Caco-2 (cell line): ENCODE measurements at regions not wholly inside any gene's neighbourhood (a gene's known extent, or its start where the extent isn't known, plus 50 kb on each side); places are given as distances from the start of the nearest gene placed in this dataset.
A peak's percentile ranks its signal among the peaks of the same experiment; 100 is the strongest.

Experiments
- BruUV-seq: library from RNA; stranded (reverse); fragments of 400-500 nt; replicated peaks from 2 replicates; lab custom pipeline; 2021; lab: Mats Ljungman, UMichigan
- CTCF ChIA-PET: fragments of 300-600 bp; sonication (Branson Sonifier 250); formaldehyde crosslinking; loops from one replicate; lab custom pipeline; 2022; ENCODE audit warnings: antibody characterized with exemption; lab: Charles Lee
- POLR2A ChIA-PET: fragments of 300-600 bp; sonication (Branson Sonifier 250); formaldehyde crosslinking; loops from one replicate; lab custom pipeline; 2022; ENCODE audit warnings: antibody characterized with exemption; lab: Charles Lee
- DNase-seq, 2 experiments: peaks; one replicate each; pipeline versions ENCODE4 v3.0.0 to v3.0.0-alpha.2; 2020 to 2022
- H3K27me3 ChIP-seq: replicated peaks from 2 replicates; pipeline ENCODE4 v1.6.0; 2011; ENCODE audit warnings: low read length; ENCODE audit not compliant: control insufficient read depth, insufficient read depth
- H3K36me3 ChIP-seq: 2 replicates; pipeline ENCODE4 v1.5.1; 2011; ENCODE audit warnings: low read length; ENCODE audit not compliant: control insufficient read depth, insufficient read depth
- H3K4me1 ChIP-seq: fragments of 250-450 bp; sonication (Bioruptor Pico); 2 replicates; pipeline ENCODE4 v1.5.1; 2020; ENCODE audit warnings: mild to moderate bottlenecking
- H3K4me3 ChIP-seq: 2 replicates; pipeline ENCODE4 v1.5.1; 2011; ENCODE audit warnings: low read depth, mild to moderate bottlenecking, control low read depth, low read length
- H3K9me3 ChIP-seq: fragments of 250-450 bp; sonication (Bioruptor Pico); 2 replicates; pipeline ENCODE4 v1.5.1; 2020; ENCODE audit warnings: mild to moderate bottlenecking, moderate library complexity
- H3K27ac Mint-ChIP-seq: one replicate; pipeline ENCODE4 v1.8.0; 2022; ENCODE audit warnings: mixed read lengths; ENCODE audit not compliant: unreplicated experiment
- H3K27me3 Mint-ChIP-seq: one replicate; pipeline ENCODE4 v1.8.0; 2022; ENCODE audit warnings: mixed read lengths; ENCODE audit not compliant: insufficient read depth, unreplicated experiment
- H3K36me3 Mint-ChIP-seq: one replicate; pipeline ENCODE4 v1.8.0; 2022; ENCODE audit warnings: mild to moderate bottlenecking, mixed read lengths; ENCODE audit not compliant: insufficient read depth, unreplicated experiment
- H3K4me1 Mint-ChIP-seq: one replicate; pipeline ENCODE4 v1.8.0; 2022; ENCODE audit warnings: low read depth, mixed read lengths; ENCODE audit not compliant: unreplicated experiment
- H3K4me3 Mint-ChIP-seq: one replicate; pipeline ENCODE4 v1.8.0; 2022; ENCODE audit warnings: mild to moderate bottlenecking, moderate library complexity, mixed read lengths; ENCODE audit not compliant: unreplicated experiment
- H3K9me3 Mint-ChIP-seq: one replicate; pipeline ENCODE4 v1.8.0; 2022; ENCODE audit warnings: mixed read lengths; ENCODE audit not compliant: unreplicated experiment
- CTCF ChIP-seq, 2 experiments: fragments of 200-600 bp in 1 of 2; IDR thresholded peaks; 1 replicate in 1 of 2; 2 replicates in 1 of 2; pipeline versions ENCODE4 v1.5.1 to v1.8.0; 2011 to 2022; ENCODE audit warnings: antibody characterized with exemption in 1 of 2, control low read depth in 1 of 2, inconsistent platforms in 1 of 2, low read depth in 1 of 2, low read length in 1 of 2, mild to moderate bottlenecking in 1 of 2, moderate library complexity in 1 of 2; ENCODE audit not compliant: insufficient read depth in 1 of 2, severe bottlenecking in 1 of 2, unreplicated experiment in 1 of 2
- intact Hi-C: fragments of 100-400 bp; cut with micrococcal nuclease; formaldehyde crosslinking; loops from one replicate; pipeline ENCODE4 v1.10.0; 2022; ENCODE audit not compliant: unreplicated experiment

- intact Hi-C loops: no loop called here
- TF ChIP-seq CTCF (IDR thresholded peaks at IDR 0.05; ENCODE audit: insufficient read depth in 1 of 2, low read depth in 1 of 2, low read length in 1 of 2, severe bottlenecking in 1 of 2, unreplicated experiment in 1 of 2): no peak
- no peak overlapping the region for H3K27ac Mint-ChIP-seq
- peaks cover 23% of the 10 kb centered on the region for H3K9me3 Mint-ChIP-seq
- H3K36me3 ChIP-seq: no peaks in the 10 kb centered on the region
- peaks cover 26% of the 10 kb centered on the region for H3K4me1 Mint-ChIP-seq
- no peak for DNase-seq
- no peaks in the 10 kb centered on the region for H3K27me3 Mint-ChIP-seq
- 0 out of 2 replicates have a peak, but pooled peaks cover 2% of the 10 kb centered on the region for H3K9me3 ChIP-seq
- H3K36me3 Mint-ChIP-seq: no peaks in the 10 kb centered on the region
- POLR2A ChIA-PET: no interaction called here
- CTCF ChIA-PET: no interaction called here
- no peak overlapping the region for H3K4me3 ChIP-seq
- peaks cover 26% of the 10 kb centered on the region for H3K4me1 ChIP-seq
- no peak overlapping the region for H3K4me3 Mint-ChIP-seq
- no peaks in the 10 kb centered on the region for H3K27me3 ChIP-seq
- BruUV-seq: no TSS peak
Observed at GRCh38 chr5:13508559-13508958, 435.9 kb downstream of the DNAH5 start.

GRCh38 chr5:13505326-13505725, 439.2 kb downstream of the DNAH5 start:
- Histone ChIP-seq H3K9me3 (no peaks in the 10 kb centered on the region), H3K27me3 (no peaks in the 10 kb centered on the region), H3K36me3 (no peaks in the 10 kb centered on the region), H3K4me3 (no peak overlapping the region), H3K4me1 (peaks cover 28% of the 10 kb centered on the region)
- DNase-seq: no peak
- H3K4me3 Mint-ChIP-seq: no peak overlapping the region
- intact Hi-C loops: no loop called here
- CTCF ChIA-PET: no interaction called here
- BruUV-seq: no TSS peak
- no peaks in the 10 kb centered on the region for H3K27me3 Mint-ChIP-seq
- peaks cover 8% of the 10 kb centered on the region for H3K9me3 Mint-ChIP-seq
- TF ChIP-seq CTCF (IDR thresholded peaks at IDR 0.05; ENCODE audit: insufficient read depth in 1 of 2, low read depth in 1 of 2, low read length in 1 of 2, severe bottlenecking in 1 of 2, unreplicated experiment in 1 of 2): no peak
- H3K27ac Mint-ChIP-seq: no peak overlapping the region
- peaks cover 38% of the 10 kb centered on the region for H3K4me1 Mint-ChIP-seq
- no peaks in the 10 kb centered on the region for H3K36me3 Mint-ChIP-seq
- POLR2A ChIA-PET: no interaction called here

GRCh38 chr5:13503017-13503416, 441.5 kb downstream of the DNAH5 start:
- H3K9me3 ChIP-seq: no peaks in the 10 kb centered on the region
- no peak overlapping the region for H3K4me3 Mint-ChIP-seq
- no peaks in the 10 kb centered on the region for H3K36me3 ChIP-seq
- peaks cover 19% of the 10 kb centered on the region for H3K9me3 Mint-ChIP-seq
- ChIA-PET POLR2A (no interaction called here), CTCF (no interaction called here)
- DNase-seq: no peak
- H3K4me1 ChIP-seq: peaks cover 19% of the 10 kb centered on the region
- BruUV-seq: no TSS peak
- no peak for TF ChIP-seq CTCF (IDR thresholded peaks at IDR 0.05; ENCODE audit: insufficient read depth in 1 of 2, low read depth in 1 of 2, low read length in 1 of 2, severe bottlenecking in 1 of 2, unreplicated experiment in 1 of 2)
- H3K36me3 Mint-ChIP-seq: no peaks in the 10 kb centered on the region
- peaks cover 43% of the 10 kb centered on the region for H3K4me1 Mint-ChIP-seq
- no peaks in the 10 kb centered on the region for H3K27me3 Mint-ChIP-seq
- H3K4me3 ChIP-seq: no peak overlapping the region
- H3K27ac Mint-ChIP-seq: peak overlapping the region; percentile 38
- H3K27me3 ChIP-seq: no peaks in the 10 kb centered on the region
- intact Hi-C loops: no loop called here
